K562 (cell line): ENCODE measurements at regions not wholly inside any gene's neighbourhood (a gene's known extent, or its start where the extent isn't known, plus 50 kb on each side); places are given as distances from the start of the nearest gene placed in this dataset.

Source experiments
- ATAC-seq: fragments of 200-7000 bp; cut with Tn5 transposase; 3 replicates; pipeline ENCODE4 v1.9.1; 2020; ENCODE audit warnings: moderate library complexity
- BruUV-seq: library from RNA; stranded (reverse); fragments of 400-500 nt; replicated peaks from 2 replicates; lab custom pipeline; 2021; lab: Mats Ljungman, UMichigan
- CTCF ChIA-PET: fragments of 300-600 bp; formaldehyde crosslinking; extraction: SDS; loops from one replicate; lab custom pipeline; 2021; ENCODE audit warnings: low intra/inter-chr PET ratio; lab: Yijun Ruan, JAX
- POLR2A ChIA-PET: fragments of 300-600, 350-650 bp; sonication (Branson Sonifier 250); formaldehyde crosslinking; extraction: SDS; loops from one replicate; lab custom pipeline; 2021; ENCODE audit warnings: antibody characterized with exemption, inconsistent platforms; lab: Yijun Ruan, JAX
- DNase-seq, 4 experiments: peaks; one replicate each; pipeline versions ENCODE4 v3.0.0 to v3.0.0-alpha.2; 2011 to 2018; ENCODE audit warnings: low spot score in 3 of 4, mixed read lengths in 3 of 4; ENCODE audit errors: extremely low read depth in 1 of 4
- FAIRE-seq: peaks from 2 replicates; lab custom pipeline; 2011; peaks lifted over from hg19 to GRCh38; lab: Jason Lieb, UNC
- H2AFZ ChIP-seq: 2 replicates; pipeline ENCODE4 v1.6.0; 2011; ENCODE audit warnings: low read depth, low read length, control low read depth, inconsistent platforms
- H3K27ac ChIP-seq: fragments of 200-600 bp; 3 replicates; pipeline ENCODE4 v1.8.0; 2011; ENCODE audit warnings: low read depth, mild to moderate bottlenecking, control low read depth, inconsistent platforms, low read length, moderate library complexity, mixed read lengths; ENCODE audit errors: extremely low read depth
- H3K27me3 ChIP-seq, 2 experiments: fragments of 300-600 bp in 1 of 2; 2 replicates in 1 of 2; 3 replicates in 1 of 2; pipeline versions ENCODE4 v1.6.0 to v1.8.0; 2011; ENCODE audit warnings: inconsistent platforms in 2 of 2, low read length in 2 of 2, mild to moderate bottlenecking in 1 of 2, mixed read lengths in 1 of 2, moderate library complexity in 1 of 2; ENCODE audit not compliant: control insufficient read depth in 2 of 2, insufficient read depth in 2 of 2
- H3K36me3 ChIP-seq: fragments of 300-600 bp; 3 replicates; pipeline ENCODE4 v1.8.0; 2011; ENCODE audit warnings: mild to moderate bottlenecking, low read length, inconsistent platforms; ENCODE audit not compliant: control insufficient read depth, insufficient read depth
- H3K4me1 ChIP-seq, 2 experiments: fragments of 200-600 bp in 1 of 2; replicated peaks in 1 of 2; 2 replicates in 1 of 2; 3 replicates in 1 of 2; pipeline versions ENCODE4 v1.5.1 to v1.8.0; 2011; ENCODE audit warnings: inconsistent platforms in 2 of 2, low read length in 2 of 2, mild to moderate bottlenecking in 1 of 2, mixed read lengths in 1 of 2, moderate library complexity in 1 of 2; ENCODE audit not compliant: control insufficient read depth in 2 of 2, insufficient read depth in 2 of 2
- H3K4me2 ChIP-seq: 2 replicates; pipeline ENCODE4 v1.6.1; 2011; ENCODE audit warnings: low read length, control low read depth, inconsistent platforms, mixed read lengths; ENCODE audit not compliant: insufficient read depth
- H3K4me3 ChIP-seq: fragments of 200-600 bp; sonication (generic), shearing (Covaris generic); 2 replicates; pipeline ENCODE4 v1.5.1; 2016; ENCODE audit warnings: control low read depth, inconsistent platforms
- H3K79me2 ChIP-seq: fragments of 200-600 bp; 3 replicates; pipeline ENCODE4 v1.8.0; 2011; ENCODE audit warnings: low read length, inconsistent platforms; ENCODE audit not compliant: control insufficient read depth, insufficient read depth
- H3K9ac ChIP-seq, 2 experiments: 2 replicates each; pipeline versions ENCODE4 v1.6.0 to v1.6.1; 2011; ENCODE audit warnings: low read depth in 2 of 2, low read length in 2 of 2, control low read depth in 1 of 2, inconsistent platforms in 1 of 2, mild to moderate bottlenecking in 1 of 2, mixed read lengths in 1 of 2; ENCODE audit not compliant: insufficient read depth in 1 of 2
- H3K9me1 ChIP-seq: one replicate; pipeline ENCODE4 v1.6.0; 2011; ENCODE audit warnings: inconsistent platforms, mild to moderate bottlenecking, low read length, moderate library complexity; ENCODE audit not compliant: control insufficient read depth, insufficient read depth
- H3K9me3 ChIP-seq: replicated peaks from 2 replicates; pipeline ENCODE4 v1.5.1; 2011; ENCODE audit warnings: low read depth, low read length, inconsistent platforms; ENCODE audit not compliant: control insufficient read depth, insufficient read depth
- H4K20me1 ChIP-seq: replicated peaks from 2 replicates; pipeline ENCODE4 v1.6.1; 2011; ENCODE audit warnings: low read length, inconsistent platforms, mixed read lengths; ENCODE audit not compliant: control insufficient read depth, insufficient read depth
- BRCA1 ChIP-seq, 2 experiments: fragments of 450-650 bp in 1 of 2; sonication (generic) in 1 of 2; formaldehyde crosslinking in 1 of 2; IDR thresholded peaks; 2 replicates each; pipeline versions ENCODE4 v1.5.0 to v1.6.1; 2017 to 2020; ENCODE audit warnings: mild to moderate bottlenecking in 1 of 2, missing genetic modification reagents in 1 of 2
- CSDE1 ChIP-seq, 2 experiments: fragments of 450-650 bp; IDR thresholded peaks; 2 replicates each; pipeline ENCODE4 v1.6.1; 2016; ENCODE audit warnings: mild to moderate bottlenecking in 1 of 2
- E2F4 ChIP-seq: sonication (generic); formaldehyde crosslinking; IDR thresholded peaks from 2 replicates; pipeline ENCODE4 v1.8.0; 2022; ENCODE audit warnings: mild to moderate bottlenecking, low read depth, missing genetic modification reagents
- ERF ChIP-seq: fragments of 450-650 bp; formaldehyde crosslinking; IDR thresholded peaks from 2 replicates; pipeline ENCODE4 v1.4.0; 2020; ENCODE audit warnings: mild to moderate bottlenecking, mixed read lengths
- ZNF140 ChIP-seq: fragments of 250-450 bp; sonication (Bioruptor Pico); IDR thresholded peaks from 2 replicates; pipeline ENCODE4 v1.8.0; 2021; ENCODE audit warnings: moderate library complexity, mild to moderate bottlenecking, inconsistent platforms
- ZNF174 ChIP-seq: fragments of 250-450 bp; sonication (Bioruptor Pico); IDR thresholded peaks from 2 replicates; pipeline ENCODE4 v1.4.0; 2020; ENCODE audit warnings: mild to moderate bottlenecking
- WGBS: fragments of 100-300 bp; shearing (Covaris generic); methylation state at CpG from one replicate; pipeline ENCODE4 v1.1.6; 2016; ENCODE audit warnings: low coverage, mixed read lengths; ENCODE audit not compliant: insufficient coverage; ENCODE audit errors: missing lambda C conversion rate; 5-methylcytosine and 5-hydroxymethylcytosine counted together
- in situ Hi-C: fragments of 300-500 bp; cut with MboI; formaldehyde crosslinking; loops from 4 replicates; pipeline ENCODE4 v1.15.0; 2018; ENCODE audit warnings: inconsistent platforms, mixed read lengths
- intact Hi-C: fragments of 100-400 bp; cut with micrococcal nuclease; formaldehyde crosslinking; loops from 2 replicates; pipeline ENCODE4 v1.14.2; 2022

DNA sequence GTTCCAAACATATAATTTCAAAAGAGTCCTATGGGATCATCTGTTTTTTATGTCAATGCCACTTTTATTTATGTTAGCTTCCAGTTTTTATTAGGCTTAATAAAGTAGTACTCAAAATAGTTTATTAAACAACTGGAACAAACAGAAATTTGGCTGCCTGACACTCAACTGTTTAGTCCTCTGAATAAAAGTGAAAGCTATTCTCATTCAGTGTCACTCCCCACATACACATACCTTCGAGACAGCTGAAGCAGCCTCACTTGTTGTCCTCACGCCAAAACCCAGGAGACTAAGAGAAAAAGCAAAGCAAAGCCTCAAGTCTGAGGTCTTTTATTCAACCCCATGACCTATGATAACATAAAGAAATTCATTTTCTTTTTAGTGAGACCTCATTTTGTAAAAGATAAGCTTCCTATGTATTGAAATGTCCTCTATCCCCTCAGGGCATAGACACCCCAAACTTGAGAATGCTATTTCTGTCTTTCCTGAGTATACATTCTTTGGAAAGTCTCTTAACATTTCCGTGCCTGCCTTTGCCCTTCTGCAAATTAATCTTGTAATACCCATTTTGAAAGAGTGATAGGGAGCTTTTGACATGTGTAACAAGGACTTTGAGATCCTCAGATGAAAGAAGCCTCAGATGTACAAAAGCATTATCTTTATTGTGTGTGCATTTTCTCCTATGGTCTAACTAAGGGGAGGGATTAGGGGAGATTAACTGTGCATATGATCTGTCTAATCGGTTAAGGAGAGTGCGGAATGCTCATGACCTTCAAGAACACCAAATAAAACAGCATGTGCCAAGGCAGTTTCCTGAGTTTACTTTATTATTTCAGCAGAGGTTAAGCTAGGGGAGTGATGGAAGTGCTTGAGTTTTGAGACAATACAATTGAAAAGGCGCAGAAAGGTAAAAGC is 1523.7 kb upstream of the PIK3C3 start:
- BruUV-seq: no TSS peak

More for the DNA sequence above, 1523.7 kb upstream of the PIK3C3 start:
- in situ Hi-C loops: no loop called here
- Histone ChIP-seq H2AFZ (no peak overlapping the region), H3K9ac (no peak overlapping the region), H3K9me3 (no peaks in the 10 kb centered on the region), H3K27ac (no peak overlapping the region), H3K79me2 (no peaks in the 10 kb centered on the region), H4K20me1 (no peaks in the 10 kb centered on the region), H3K4me1 (no peaks in the 10 kb centered on the region), H3K9me1 (no peaks in the 10 kb centered on the region), H3K4me3 (no peak overlapping the region), H3K27me3 (no peaks in the 10 kb centered on the region), H3K36me3 (no peaks in the 10 kb centered on the region), H3K4me2 (no peak overlapping the region)
- intact Hi-C loops: no loop called here
- ATAC-seq (no peak), DNase-seq (no peak), FAIRE-seq (no peak)
- POLR2A ChIA-PET: no interaction called here
- 1% methylated on average over 6 of the region's 6 CpGs for WGBS
- TF ChIP-seq ERF (CRISPR knock-in tag): no peak
- no peak for TF ChIP-seq CSDE1 (IDR thresholded peaks at IDR 0.05)
- no peak for TF ChIP-seq ZNF140 (CRISPR knock-in tag)
- TF ChIP-seq ZNF174 (CRISPR knock-in tag): no peak
- TF ChIP-seq BRCA1 (IDR thresholded peaks at IDR 0.05): no peak
- TF ChIP-seq BRCA1 (CRISPR knock-in tag; IDR thresholded peaks at IDR 0.05): no peak
- no peak for TF ChIP-seq E2F4 (CRISPR knock-in tag)
- CTCF ChIA-PET: no interaction called here
